GM18868 (cell line): ENCODE measurements at regions not wholly inside any gene's neighbourhood (a gene's known extent, or its start where the extent isn't known, plus 50 kb on each side); places are given as distances from the start of the nearest gene placed in this dataset.
"Not testable (repeated sequence)": the region's sequence is repeated elsewhere in the genome, so short reads cannot be mapped to it uniquely, and the experiment has no call there.

Experiments
- ATAC-seq: cut with Tn5 transposase; IDR thresholded peaks from one replicate; pipeline ENCODE4 v1.9.1; 2021; ENCODE audit warnings: mild to moderate bottlenecking, moderate library complexity; ENCODE audit not compliant: unreplicated experiment

DNA sequence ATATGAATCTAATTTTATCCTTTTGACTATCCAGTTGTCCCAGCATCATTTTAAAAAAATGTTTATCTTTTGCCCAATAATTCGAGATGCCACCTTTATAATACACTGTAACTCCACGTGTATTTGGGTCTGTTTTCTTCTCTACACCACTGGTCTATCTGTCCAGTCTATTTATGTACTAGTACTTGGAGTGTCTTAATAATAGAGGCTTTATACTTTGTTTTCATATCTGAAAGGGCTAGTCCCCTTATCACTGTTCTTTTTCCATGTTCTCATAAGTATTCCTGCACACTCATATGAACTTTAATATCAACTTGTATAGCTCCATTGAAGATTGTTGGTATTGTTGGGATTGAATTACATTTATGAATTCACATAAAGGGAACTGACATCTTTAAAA lies 101.1 kb upstream of the RMP24 start:
- ATAC-seq: no peak

DNA sequence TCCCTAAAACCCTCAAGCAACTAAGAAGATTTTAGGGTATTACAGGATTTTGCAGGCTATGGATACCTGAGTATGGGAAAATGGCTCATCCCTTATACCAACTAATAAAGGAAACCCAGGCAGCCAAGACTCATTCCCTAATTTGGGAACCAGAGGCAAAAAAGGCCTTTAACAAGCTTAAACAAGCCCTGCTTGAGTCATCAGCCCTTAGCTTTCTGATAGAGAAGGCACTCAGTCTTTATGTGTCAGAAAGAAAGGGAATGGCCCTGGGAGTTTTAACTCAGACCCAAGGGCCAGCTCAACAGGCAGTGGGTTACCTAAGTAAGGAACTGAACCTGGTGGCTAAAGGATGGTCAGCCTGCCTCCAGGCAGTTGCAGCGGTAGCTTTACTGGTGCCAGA lies 96.9 kb upstream of the RMP24 start:
- no peak for ATAC-seq

DNA sequence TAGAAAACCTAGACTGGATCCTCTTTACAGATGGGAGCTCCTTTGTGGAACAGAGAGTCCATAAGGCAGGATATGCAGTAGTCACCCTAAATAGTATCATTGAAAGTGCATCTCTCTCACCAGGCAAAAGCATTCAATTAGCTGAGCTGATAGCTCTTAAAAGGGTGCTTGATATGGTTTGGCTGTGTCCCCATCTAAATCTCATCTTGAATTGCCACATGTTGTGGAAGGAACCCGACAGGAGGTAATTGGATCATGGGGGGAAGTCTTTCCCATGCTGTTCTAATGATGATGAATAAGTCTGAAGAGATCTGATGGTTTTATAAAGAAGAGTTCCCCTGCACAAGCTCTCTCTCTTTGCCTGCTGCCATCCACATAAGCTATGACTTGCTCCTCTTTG lies 96.2 kb upstream of the RMP24 start:
- no peak for ATAC-seq

DNA sequence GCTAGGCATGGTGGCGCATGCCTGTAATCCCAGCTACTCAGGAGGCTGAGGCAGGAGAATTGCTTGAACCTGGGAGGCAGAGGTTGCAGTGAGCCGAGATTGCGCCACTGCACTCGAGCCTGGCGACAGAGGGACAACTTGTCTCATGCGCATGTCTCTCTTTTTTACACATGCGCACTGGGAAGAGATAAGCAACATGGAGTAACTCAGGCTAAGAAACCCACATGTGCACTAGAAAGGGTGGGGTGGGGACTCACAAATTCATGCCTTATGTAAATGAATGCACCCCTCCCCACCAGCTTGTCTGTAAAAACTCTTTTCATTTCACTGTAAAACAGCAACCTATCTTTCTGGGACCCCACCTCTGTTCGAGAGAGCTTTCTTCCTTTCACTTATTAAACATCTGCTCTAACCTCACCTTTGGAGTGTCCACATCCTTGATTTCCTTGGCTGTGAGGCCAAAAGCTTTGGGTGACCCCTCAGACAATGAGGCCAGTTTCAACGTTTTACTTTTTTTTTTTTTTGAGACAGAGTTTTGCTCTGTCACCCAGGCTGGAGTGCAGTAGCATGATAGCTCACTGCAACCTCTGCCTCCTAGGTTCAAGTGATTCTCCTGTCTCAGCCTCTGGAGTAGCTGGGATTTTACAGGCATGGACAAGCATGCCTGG lies 91.6 kb upstream of the RMP24 start:
- ATAC-seq: no peak

DNA sequence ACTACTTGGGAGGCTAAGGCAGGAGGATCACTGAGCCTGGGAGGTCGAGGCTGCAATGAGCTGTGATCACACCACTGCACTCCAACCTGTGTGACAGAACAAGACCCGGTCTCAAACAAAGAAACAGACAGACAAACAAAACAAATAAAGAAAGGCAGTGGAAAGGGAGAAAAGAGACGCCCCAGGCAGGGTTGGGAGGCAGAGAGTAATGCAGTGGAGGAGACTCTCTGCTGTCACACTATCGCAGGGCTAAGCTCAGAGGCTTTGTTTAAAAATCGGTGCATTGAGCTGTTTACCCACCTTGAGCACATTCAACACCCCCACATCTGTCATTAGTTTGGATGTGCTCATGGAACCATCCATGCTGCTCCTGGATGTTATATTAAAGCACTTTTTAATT lies 84.2 kb upstream of the RMP24 start:
- ATAC-seq: no peak

DNA sequence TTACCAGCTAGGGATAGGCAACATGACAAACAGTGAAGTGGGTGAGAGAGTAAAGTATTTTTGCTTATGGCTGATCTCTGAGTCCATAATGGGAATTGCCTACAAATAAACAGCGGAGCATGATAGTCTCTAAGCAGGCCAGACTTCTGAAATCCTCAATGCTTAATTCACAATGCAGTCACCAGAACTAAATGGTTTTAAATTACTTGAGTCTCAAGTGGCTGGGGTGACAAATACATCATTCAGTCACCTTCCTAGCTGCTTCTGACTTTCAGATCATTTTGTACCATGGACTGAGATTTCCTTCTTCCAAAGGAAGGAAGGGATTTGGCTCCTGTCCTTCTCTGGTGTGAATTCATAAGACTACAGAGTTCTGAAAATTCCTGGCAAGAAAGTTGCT lies 82.8 kb upstream of the RMP24 start:
- ATAC-seq: no peak

DNA sequence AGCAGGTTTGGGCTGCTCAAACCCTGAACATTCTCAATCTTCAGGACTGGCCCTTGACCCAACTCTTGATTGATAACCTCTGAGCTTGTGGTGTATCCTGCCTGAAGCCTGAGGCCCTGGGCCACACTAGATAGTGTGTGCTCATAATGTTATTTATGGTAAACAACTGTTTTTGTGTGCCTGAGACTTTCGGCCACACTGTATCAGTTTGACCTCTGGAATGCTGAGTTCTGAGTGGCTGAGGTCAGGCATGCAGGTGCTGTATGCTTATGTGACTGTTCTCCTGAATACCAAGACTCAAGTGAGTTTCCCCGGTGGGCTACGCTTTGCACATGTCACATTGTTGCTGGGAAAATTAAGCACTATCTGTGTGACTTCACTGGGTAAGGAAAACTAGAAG lies 82.2 kb upstream of the RMP24 start:
- no peak for ATAC-seq

DNA sequence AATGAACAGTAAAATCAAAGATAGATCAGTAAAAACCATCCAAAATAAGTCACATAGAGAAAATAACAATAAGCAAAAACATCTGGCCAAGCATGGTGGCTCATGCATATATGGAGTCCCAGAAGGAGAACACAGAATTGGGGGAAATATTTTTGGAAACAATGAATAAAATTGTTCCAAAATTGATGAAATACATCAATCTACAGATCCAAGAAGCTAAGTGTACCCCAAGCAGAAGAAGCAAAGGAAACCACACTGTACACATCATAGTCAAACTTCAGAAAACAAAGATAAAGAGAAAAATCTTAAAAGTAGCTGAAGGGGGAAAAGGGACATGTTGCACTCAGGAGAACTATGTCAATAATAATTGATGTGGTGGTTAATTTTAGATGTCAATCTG lies 80.4 kb upstream of the RMP24 start:
- ATAC-seq: no peak

DNA sequence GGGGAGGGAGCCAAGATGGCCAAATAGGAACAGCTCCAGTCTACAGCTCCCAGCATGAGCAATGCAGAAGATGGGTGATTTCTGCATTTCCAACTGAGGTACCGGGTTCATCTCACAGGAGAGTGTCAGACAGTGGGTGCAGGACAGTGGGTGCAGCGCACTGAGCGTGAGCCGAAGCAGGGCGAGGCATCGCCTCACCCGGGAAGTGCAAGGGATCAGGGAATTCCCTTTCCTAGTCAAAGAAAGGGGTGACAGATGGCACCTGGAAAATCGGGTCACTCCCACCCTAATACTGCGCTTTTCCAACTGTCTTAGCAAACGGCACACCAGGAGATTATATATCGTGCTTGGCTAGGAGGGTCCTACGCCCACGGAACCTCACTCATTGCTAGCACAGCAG lies 75.0 kb upstream of the RMP24 start:
- ATAC-seq: not testable (repeated sequence)

DNA sequence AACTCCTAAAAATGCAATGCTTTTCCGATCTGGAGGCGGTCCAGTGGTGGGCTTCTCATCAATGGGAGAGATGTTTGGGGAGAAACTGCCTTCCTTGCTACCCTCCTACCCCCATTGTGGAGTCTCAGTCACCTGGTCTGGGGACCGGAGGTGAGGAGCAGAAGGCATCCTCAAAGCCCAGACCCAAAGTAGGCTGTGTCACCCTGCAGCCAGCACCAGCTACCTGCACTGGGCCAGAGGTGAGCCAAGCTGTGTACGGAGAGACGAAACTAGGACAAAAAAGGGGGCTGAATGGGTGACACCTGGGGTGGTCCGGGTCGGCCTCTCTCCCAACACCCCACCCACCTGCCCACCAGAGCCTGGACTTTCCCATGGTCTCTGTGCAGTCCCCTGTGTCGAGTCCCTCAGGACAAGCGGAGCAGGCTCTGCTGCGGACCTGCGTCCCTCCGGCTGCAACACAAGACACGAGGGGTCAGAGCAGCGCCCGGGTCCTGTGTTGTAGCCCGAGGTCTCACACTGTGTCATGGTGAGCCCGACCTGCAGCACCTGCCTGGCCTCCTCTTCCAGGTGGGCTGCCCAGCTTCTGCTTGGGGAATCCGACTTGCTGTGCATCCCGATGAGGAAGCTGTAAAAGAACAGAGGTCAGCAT lies 68.0 kb upstream of the RMP24 start:
- no peak for ATAC-seq

DNA sequence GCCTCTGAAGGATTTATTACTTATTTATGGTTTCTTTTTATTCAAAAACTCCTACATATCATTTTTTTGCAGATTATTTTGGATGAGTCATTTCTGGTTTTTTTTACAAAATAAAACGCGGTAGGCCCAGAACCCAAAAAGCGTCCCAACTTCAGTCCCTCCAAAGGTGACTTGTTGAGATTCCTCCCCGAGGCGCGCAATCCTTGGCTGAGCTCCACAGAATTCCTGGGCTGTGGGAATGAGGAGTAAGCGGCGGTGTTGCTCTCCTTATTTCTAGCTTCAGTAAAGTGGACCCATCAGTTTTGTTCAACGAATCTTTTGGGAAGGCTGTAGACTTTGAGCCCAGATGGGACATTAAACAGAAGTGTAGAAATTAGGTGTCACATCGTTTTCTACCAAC lies 67.0 kb upstream of the RMP24 start:
- ATAC-seq: no peak

DNA sequence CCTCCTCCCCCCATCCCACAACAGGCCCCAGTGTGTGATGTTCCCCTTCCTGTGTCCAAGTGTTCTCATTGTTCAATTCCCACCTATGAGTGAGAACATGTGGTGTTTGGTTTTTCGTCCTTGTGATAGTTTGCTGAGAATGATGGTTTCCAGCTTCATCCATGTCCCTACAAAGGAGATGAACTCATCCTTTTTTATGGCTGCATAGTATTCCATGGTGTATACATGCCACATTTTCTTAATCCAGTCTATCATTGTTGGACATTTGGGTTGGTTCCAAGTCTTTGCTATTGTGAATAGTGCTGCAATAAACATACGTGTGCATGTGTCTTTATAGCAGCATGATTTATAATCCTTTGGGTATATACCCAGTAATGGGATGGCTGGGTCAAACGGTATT lies 66.2 kb upstream of the RMP24 start:
- ATAC-seq: not testable (repeated sequence)

DNA sequence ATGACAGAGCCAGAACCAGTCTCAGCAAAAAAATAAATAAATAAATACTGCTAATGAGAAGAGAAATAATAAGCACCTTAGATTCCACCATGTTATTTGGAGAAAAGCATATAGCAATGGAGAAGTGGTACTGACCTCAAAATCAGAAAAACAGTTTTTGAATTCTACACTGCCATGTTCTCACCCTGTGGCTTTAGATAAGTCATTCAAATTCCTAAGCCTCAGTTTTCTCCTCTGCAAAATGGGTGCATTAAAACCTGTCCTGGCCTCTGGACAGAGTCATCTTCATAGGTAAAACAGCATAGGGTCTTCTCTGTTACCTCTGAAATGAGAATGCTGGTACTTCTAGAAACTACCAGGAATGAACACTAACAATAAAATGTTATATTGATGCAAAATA lies 62.2 kb upstream of the RMP24 start:
- ATAC-seq: no peak

DNA sequence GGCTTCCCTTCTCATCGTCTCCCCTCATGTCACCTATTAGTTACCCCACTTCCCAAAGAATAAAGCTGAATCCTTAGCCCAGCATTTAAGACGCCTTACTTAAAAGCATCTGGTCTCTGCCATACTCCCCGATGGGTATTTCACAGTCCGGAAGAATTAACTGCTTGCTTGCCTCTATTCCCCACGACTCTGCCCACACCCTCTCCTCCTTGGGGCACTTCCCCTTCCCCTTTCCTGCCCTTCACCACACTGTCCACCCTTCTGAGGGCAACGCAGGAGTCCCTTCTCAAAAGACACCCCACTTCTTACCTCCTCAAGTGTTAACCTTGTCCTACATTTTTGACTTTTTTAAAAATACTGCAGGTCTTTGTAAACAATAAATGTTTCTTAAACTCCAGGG lies 60.1 kb upstream of the RMP24 start:
- no peak for ATAC-seq

DNA sequence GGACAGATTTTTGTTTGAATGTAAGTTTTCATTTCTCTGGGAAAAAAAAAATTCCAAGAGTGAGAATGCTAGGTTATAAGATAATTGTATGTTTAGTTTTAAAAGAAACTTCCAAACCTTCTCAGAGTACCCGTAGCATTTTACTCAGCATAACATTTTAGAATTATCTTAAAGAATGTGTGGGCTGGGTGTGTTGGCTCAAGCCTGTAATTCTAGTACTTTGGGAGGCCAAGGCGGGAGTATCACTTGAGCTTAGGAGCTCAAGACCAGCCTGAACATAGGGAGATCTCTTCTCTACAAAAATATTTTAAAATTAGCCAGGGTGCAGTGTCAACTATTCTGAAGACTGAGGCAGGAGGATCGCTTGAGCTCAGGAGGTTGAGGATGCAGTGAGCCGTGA lies 57.4 kb upstream of the RMP24 start:
- ATAC-seq: no peak

DNA sequence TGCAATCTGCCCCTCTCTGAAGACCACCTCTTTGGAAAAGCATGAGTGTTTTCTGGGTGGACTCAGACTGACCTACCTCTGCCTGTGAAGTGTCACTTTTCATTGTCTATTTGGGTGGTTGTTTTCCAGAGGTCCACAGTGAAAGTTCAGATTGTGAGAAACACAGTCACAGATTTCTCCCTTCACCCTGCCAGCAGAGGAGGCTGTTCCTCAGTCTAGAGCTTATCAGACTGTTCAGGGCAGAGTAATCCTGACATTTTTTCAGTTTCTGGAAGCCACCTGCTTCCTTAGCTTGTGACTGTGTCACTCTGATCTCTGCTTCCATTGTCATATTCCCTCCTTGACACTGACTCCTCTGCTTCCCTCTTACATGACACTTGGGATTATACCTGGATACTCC lies 55.4 kb upstream of the RMP24 start:
- ATAC-seq: no peak

DNA sequence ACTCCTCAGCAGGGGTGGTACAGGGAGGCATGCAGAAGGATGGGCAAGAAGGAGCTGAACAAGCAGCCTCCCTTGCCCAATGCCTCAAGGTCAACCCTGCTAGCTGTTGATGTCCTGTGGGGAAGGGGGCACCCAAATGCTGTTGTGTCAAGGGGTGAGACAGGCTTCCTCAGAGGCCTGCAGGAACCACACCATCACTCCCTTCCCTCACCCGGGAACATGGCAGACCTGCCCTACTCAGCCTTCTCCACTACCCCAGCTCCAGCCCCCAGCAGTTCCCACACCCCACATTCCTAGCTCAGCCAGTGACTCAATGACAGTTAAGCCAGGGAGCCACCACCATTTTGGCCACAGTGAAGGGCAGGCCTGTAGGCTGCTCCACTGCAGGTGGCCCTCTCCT lies 53.9 kb upstream of the RMP24 start:
- ATAC-seq: no peak

DNA sequence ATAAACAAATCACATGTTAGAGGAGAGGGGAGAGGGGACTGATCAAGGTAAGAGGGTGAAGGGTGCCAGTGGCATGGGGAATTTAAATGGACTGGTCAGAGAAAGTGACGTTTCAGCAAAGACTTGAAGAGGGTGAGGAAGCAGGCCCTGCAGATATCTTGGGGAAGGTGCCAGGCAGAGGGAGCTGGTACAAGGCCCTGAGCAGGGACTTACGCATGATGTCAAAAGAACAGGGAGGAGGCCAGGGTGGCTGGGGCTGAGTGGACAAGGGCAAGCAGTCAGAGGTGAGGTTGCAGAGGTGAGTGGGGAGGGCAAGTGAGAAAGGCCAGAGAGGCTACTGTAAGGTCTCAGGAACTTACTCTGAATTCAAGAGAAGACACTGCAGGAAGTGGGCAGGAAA lies 53.3 kb upstream of the RMP24 start:
- no peak for ATAC-seq

DNA sequence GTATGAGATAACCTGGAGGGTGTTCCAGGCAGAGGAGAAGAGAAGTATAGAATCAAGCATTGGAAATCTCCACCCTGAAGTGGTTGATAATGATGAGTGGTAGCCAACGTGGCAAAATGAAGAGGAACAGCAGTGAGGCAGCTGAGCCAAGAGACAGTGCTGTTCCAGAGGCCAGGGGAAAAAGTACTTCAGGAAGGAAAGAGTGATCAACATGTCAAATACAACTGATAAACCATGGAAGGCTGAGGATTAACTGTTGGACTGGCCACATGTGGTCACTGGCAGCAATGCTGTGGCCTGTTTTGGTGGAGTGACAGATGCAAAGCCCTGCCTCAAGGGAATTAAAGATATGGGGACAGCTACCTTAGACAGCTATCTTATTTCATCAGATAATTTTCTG lies 51.9 kb upstream of the RMP24 start:
- ATAC-seq: no peak
